Gastrocnemius medialis (tissue), 4 donors: ENCODE measurements at regions not wholly inside any gene's neighbourhood (a gene's known extent, or its start where the extent isn't known, plus 50 kb on each side); places are given as distances from the start of the nearest gene placed in this dataset.

ENCODE experiments used
- ATAC-seq, 2 donors: fragments of 150-250 bp; one replicate each; pipeline ENCODE4 v1.9.1; 2016
- DNase-seq, 2 donors: peaks; one replicate each; pipeline ENCODE4 v3.0.0-alpha.2; 2019
- H3K27ac ChIP-seq, 4 donors: fragments of 200-600 bp; sonication (generic); 1 replicate in 1 of 4; 2 replicates in 3 of 4; pipeline ENCODE4 v1.5.1; 2016 to 2018; ENCODE audit warnings: mild to moderate bottlenecking in 2 of 4, moderate library complexity in 1 of 4
- H3K27me3 ChIP-seq, 3 donors: fragments of 200-600 bp; sonication (generic) in 2 of 3; 1 replicate in 1 of 3; 2 replicates in 2 of 3; pipeline versions ENCODE4 v1.5.1 to v1.6.0; 2016 to 2019; ENCODE audit warnings: mild to moderate bottlenecking in 1 of 3, moderate library complexity in 1 of 3
- H3K36me3 ChIP-seq, 2 donors: fragments of 200-600 bp; sonication (generic) in 1 of 2; one replicate each; pipeline ENCODE4 v1.5.1; 2017 to 2018
- H3K4me1 ChIP-seq, 2 donors: fragments of 200-600 bp; sonication (generic) in 1 of 2; one replicate each; pipeline ENCODE4 v1.5.1; 2016 to 2017; ENCODE audit warnings: mild to moderate bottlenecking in 2 of 2
- H3K4me3 ChIP-seq, 4 donors: fragments of 200-600 bp; sonication (generic) in 3 of 4; 1 replicate in 1 of 4; 2 replicates in 3 of 4; pipeline ENCODE4 v1.5.1; 2016 to 2019; ENCODE audit warnings: mild to moderate bottlenecking in 2 of 4
- H3K9me3 ChIP-seq, 3 donors: fragments of 200-600 bp; sonication (generic) in 2 of 3; 1 replicate in 1 of 3; 2 replicates in 2 of 3; pipeline ENCODE4 v1.5.1; 2016 to 2019
- CTCF ChIP-seq, 5 experiments: fragments of 450-650 bp in 3 of 5; fragments of 200-600 bp in 2 of 5; sonication (generic) in 2 of 5; IDR thresholded peaks in 4 of 5; conservative IDR thresholded peaks in 1 of 5; 1 replicate in 4 of 5; 2 replicates in 1 of 5; pipeline ENCODE4 v1.5.1; 2016 to 2019; ENCODE audit warnings: antibody characterized with exemption in 5 of 5, mild to moderate bottlenecking in 3 of 5, moderate library complexity in 3 of 5
- POLR2A ChIP-seq, 2 donors: fragments of 450-650 bp; IDR thresholded peaks; one replicate each; pipeline ENCODE4 v1.6.1; 2017; ENCODE audit warnings: antibody characterized with exemption in 2 of 2, mild to moderate bottlenecking in 2 of 2, moderate library complexity in 2 of 2
- in situ Hi-C, 4 donors: fragments of 200-750 bp; cut with MboI; loops; one replicate each; pipeline versions ENCODE4 v1.15.0 to v1.8.0; 2017; ENCODE audit warnings: low sequenced_read_pairs in 4 of 4
- intact Hi-C: fragments of 100-400 bp; cut with DNase I; formaldehyde crosslinking; loops from one replicate; pipeline ENCODE4 v1.15.1; 2023; ENCODE audit warnings: low total_unique reads

GRCh38 chr14:105840266-105841021 lies 314.1 kb downstream of the TMEM121 start:
- ATAC-seq = no peak
- no peaks in the 10 kb centered on the region for H3K36me3 ChIP-seq
- no peak overlapping the region for H3K4me3 ChIP-seq
- no peaks in the 10 kb centered on the region for H3K9me3 ChIP-seq
- no peak for DNase-seq
- TF ChIP-seq CTCF (IDR thresholded peaks at IDR 0.05 in 4 of 5, conservative IDR thresholded peaks at IDR 0.05 in 1 of 5) = no peak
- TF ChIP-seq POLR2A (IDR thresholded peaks at IDR 0.05) = no peak
- in situ Hi-C loops = no loop called here
- H3K27me3 ChIP-seq = no peaks in the 10 kb centered on the region
- H3K4me1 ChIP-seq = no peaks in the 10 kb centered on the region
- no peak overlapping the region for H3K27ac ChIP-seq
- intact Hi-C loops = no loop called here

GRCh38 chr14:105841022-105842009 lies 314.9 kb downstream of the TMEM121 start:
- no peaks in the 10 kb centered on the region for H3K4me1 ChIP-seq
- H3K27me3 ChIP-seq = no peaks in the 10 kb centered on the region
- no peaks in the 10 kb centered on the region for H3K9me3 ChIP-seq
- intact Hi-C loops (no loop called here), in situ Hi-C loops (no loop called here)
- H3K4me3 ChIP-seq = no peak overlapping the region
- no peak for ATAC-seq
- H3K27ac ChIP-seq = no peak overlapping the region
- TF ChIP-seq CTCF (IDR thresholded peaks at IDR 0.05 in 4 of 5, conservative IDR thresholded peaks at IDR 0.05 in 1 of 5) (no peak), POLR2A (IDR thresholded peaks at IDR 0.05) (no peak)
- DNase-seq = no peak
- H3K36me3 ChIP-seq = no peaks in the 10 kb centered on the region

- Histone ChIP-seq H3K27ac (no peak overlapping the region), H3K27me3 (no peaks in the 10 kb centered on the region)
- ATAC-seq = no peak
These were observed 315.7 kb downstream of the TMEM121 start for GRCh38 chr14:105842105-105842504.

GRCh38 chr14:105843444-105844046 lies 317.2 kb downstream of the TMEM121 start:
- DNase-seq = no peak
- no peak for ATAC-seq
- H3K36me3 ChIP-seq = no peaks in the 10 kb centered on the region
- no peak overlapping the region for H3K27ac ChIP-seq
- TF ChIP-seq CTCF (IDR thresholded peaks at IDR 0.05 in 4 of 5, conservative IDR thresholded peaks at IDR 0.05 in 1 of 5) (no peak), POLR2A (IDR thresholded peaks at IDR 0.05) (no peak)
- H3K9me3 ChIP-seq = no peaks in the 10 kb centered on the region
- intact Hi-C loops = no loop called here
- no peaks in the 10 kb centered on the region for H3K27me3 ChIP-seq
- no peaks in the 10 kb centered on the region for H3K4me1 ChIP-seq
- in situ Hi-C loops = no loop called here
- H3K4me3 ChIP-seq = no peak overlapping the region

More at GRCh38 chr14:105842105-105842504, 315.7 kb downstream of the TMEM121 start:
- intact Hi-C loops = no loop called here
- Histone ChIP-seq H3K4me3 (no peak overlapping the region), H3K9me3 (no peaks in the 10 kb centered on the region), H3K4me1 (no peaks in the 10 kb centered on the region), H3K36me3 (no peaks in the 10 kb centered on the region)
- DNase-seq = no peak
- TF ChIP-seq CTCF (IDR thresholded peaks at IDR 0.05 in 4 of 5, conservative IDR thresholded peaks at IDR 0.05 in 1 of 5) (no peak), POLR2A (IDR thresholded peaks at IDR 0.05) (no peak)
- in situ Hi-C loops = no loop called here
